HG03095 (cell line): ENCODE measurements at regions not wholly inside any gene's neighbourhood (a gene's known extent, or its start where the extent isn't known, plus 50 kb on each side); places are given as distances from the start of the nearest gene placed in this dataset.

Source experiments
- ATAC-seq: cut with Tn5 transposase; IDR thresholded peaks from one replicate; pipeline ENCODE4 v1.9.1; 2021; ENCODE audit warnings: moderate library complexity; ENCODE audit not compliant: unreplicated experiment

- no peak for ATAC-seq
Measured at GRCh38 chr4:126935801-126936200, 697.0 kb upstream of the INTU start.

DNA sequence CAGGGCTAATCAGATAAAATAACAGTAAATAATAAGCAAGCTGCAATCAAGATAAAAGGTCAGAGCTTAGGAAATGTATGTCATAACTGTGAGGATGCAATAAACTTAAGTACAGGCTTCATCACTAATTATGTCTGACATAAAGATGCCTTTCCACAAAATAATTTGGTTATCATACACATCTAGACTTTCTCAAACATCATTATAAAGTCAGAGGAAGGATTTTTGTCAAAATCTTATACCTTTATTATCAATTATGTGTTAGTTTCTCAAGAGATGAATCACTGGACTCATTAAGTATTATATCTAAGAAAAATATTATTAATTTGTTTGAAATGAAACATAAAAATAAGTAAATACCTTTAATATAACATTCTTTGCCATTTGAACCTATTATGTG is 695.4 kb upstream of the INTU start:
- no peak for ATAC-seq

GRCh38 chr4:126937846-126938422 is 694.8 kb upstream of the INTU start:
- ATAC-seq: no peak

DNA sequence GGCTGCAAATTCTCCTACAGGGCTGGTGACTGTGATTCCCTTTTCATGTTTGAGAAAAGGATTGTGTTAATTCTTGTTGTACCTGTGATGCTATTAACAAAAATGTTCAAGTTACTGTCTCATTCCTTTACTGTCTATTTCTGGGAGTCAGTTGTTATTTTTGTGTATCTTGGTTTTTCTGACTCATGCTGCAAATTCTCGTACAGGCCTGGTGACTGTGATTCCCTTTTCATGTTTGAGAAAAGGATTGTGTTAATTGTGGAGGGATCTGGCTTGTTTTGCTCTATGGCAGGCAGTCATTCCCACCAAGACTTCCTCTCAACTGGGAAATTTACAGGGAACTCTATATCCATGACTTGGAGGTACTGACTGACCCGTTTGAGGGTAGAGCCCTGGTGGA is 693.4 kb upstream of the INTU start:
- ATAC-seq: no peak

- ATAC-seq: no peak
Measured at GRCh38 chr4:126947536-126947935, 685.2 kb upstream of the INTU start.

DNA sequence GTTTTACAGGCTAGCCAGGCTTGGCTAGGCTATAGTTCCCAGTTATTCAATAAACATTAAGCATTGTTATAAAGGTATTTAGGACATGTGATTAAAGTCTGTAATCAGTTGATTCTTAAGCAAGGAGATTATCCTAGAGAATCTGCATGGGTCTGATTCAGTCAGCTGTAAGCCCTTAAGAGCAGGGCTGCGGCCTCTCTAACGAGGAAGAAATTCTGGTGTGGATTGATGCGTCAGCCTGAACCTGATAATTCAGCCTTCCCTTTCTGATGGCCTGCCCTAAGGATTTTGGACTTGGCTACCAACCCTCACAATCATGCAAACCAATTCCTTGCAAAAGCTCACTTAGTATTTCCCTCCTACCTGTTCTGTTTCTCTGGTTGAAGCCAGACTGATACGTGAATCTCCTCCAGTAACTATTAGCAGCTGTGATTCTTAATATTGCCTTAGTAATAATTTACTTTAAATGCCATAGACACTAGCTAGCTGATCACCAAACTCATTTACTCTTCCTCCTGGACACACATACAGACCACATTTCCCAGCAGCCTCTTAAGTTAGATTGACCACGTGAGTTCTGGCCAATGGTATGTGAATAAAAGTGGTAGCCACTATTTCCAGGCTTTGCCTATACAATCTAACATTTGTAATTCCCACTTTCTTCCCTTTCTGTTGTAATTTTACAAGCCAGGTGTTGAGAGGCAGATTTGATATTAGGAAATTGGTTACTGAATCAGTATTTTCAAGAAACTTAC is 678.0 kb upstream of the INTU start:
- ATAC-seq: no peak

- ATAC-seq: no peak
Measured at GRCh38 chr4:126955292-126956183, 677.2 kb upstream of the INTU start.

GRCh38 chr4:126956184-126956897 is 676.4 kb upstream of the INTU start:
- ATAC-seq: no peak

DNA sequence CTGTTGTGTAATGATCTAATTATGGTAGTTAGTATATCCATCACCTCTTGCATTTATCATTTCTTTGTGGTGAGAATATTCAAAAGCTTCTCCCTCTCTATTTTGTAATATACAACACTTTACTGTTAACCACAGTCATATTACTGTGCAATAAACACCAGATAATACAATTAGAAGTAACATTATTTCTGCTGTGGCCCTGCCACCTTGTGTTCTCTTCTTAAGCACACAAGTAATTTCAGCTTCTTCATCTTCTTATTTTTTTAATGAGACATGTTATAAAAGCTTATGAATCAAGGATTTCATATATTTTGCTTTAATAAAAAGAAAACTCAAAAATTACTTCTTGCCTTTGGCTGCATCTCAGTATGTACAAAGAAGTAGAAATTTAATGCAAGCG is 675.2 kb upstream of the INTU start:
- no peak for ATAC-seq

DNA sequence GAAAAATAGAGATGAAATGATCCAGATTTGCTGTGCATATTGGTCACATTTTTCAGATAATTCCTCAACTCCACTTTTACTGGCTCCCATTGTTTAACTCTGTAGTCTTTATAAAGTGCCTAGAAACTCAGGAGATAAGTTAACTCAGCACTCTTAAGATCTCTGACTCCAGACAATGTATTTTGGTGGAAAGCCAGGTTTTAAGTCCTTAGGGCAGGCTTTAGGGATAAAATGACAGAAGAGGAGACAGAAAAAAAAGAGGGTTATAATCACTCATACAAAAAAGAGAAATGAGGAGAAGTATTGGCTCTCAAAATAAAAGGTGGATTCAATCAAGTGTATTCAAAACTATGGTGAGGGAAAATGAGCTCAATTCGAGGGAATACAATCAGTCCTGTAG is 674.8 kb upstream of the INTU start:
- ATAC-seq: no peak

- no peak for ATAC-seq
Measured at GRCh38 chr4:126958482-126958881, 674.3 kb upstream of the INTU start.

DNA sequence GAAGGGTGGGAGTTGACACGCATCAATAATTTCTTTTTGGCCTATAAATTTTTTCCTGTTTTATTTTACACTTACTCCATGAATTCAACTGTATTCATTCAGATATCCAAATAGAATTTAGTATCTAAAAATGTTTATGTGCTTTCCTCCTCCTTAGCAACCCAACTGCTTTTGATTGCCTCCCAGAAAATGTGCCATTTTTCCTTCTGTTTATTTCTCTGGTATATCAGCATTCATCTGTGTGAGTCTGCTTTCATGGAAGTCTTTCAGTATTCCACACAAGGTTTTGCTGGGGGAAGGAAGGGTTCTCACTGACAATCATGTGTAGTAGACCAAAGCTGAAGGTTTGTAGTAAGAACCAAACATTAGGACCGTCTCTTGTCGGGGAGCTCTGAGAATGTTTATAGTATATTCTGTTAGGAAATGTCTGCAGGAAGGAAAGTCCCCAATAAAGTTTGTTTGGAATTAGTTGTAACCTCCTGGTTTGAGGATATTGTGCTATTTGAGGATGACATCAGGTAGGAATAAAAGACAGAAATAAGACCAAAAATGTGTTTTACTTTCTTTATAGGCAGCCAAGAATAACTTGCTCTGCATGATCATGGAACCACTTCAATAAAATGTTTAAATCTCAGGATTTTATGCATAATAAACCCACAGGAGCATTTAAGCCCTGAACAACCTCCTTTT is 673.6 kb upstream of the INTU start:
- no peak for ATAC-seq

GRCh38 chr4:126960760-126961159 is 672.0 kb upstream of the INTU start:
- no peak for ATAC-seq

DNA sequence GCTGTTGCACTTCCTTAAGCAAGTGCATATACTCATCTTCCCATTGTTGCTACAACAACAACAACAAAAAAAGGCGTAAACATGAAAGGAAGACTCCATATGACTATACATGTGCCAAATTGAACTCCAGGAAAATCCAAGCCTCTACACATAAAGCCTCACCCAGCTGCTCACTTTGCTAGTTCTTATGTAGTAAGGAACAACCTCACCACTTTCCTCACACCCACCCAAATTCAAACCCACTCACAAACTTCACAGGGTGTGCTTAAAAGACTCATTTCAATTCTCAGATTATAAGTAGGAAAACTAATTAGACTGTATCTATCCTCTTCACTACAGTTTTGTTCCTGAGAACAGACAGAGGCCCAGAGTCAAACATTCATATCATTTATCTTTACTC is 671.1 kb upstream of the INTU start:
- no peak for ATAC-seq

DNA sequence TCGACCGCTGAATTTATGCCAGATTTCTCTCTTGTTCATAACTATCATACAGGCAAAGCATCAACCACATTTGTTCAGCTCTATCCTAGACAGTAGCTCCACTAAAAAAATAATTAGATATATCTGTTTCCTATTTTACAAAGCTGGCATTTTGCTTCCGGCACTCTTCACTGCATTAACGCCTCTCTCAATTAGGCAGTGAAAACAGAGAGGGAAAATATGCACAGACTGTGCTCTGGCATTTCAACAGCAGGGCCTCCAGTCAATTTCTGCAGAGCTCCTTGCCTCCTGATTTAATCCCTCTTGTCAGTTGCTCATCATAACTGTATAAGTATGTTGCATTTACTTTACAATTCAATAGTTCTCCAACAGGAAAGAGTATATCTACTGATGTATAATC is 666.9 kb upstream of the INTU start:
- ATAC-seq: no peak

DNA sequence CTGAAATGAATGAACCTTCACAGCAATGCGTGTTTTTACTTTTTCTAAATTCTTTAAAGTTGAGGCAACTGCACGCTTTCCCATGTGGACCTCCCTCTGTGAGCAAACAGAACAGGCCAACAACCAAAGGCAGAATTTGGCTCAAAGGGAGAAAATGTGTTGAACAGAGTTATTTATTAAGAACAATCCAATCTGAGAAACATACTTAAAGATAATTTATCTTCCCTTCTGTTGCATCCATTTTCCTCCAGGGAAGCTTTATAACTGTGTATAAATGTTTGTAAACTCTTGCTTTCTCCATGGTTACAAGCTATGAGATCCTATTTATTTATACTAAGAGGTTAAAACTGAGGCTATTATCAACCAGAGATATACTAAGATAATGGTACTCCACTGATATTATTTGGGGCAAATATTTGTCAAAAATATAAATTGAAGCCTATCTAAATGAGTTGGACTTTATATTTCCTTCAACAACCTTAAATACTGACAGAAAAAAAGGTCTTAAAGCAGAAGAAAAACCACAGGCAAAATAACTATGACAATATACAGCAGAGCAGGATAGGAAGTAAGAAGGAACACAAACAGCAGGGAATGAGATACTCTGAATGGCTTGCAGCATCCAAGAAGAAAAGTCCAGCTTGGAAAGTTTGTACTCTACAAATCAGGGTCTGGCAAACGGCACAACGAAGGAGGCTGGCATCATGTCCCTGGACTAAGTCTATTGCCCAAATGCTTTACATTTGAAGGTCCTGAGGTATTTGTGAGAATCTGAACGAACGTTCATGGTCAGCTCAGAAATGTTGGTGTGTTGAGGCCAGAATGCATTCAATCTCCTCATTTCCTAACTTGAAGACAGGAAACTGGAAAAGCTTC is 663.2 kb upstream of the INTU start:
- ATAC-seq: no peak

- no peak for ATAC-seq
Measured at GRCh38 chr4:126973201-126973600, 659.6 kb upstream of the INTU start.

DNA sequence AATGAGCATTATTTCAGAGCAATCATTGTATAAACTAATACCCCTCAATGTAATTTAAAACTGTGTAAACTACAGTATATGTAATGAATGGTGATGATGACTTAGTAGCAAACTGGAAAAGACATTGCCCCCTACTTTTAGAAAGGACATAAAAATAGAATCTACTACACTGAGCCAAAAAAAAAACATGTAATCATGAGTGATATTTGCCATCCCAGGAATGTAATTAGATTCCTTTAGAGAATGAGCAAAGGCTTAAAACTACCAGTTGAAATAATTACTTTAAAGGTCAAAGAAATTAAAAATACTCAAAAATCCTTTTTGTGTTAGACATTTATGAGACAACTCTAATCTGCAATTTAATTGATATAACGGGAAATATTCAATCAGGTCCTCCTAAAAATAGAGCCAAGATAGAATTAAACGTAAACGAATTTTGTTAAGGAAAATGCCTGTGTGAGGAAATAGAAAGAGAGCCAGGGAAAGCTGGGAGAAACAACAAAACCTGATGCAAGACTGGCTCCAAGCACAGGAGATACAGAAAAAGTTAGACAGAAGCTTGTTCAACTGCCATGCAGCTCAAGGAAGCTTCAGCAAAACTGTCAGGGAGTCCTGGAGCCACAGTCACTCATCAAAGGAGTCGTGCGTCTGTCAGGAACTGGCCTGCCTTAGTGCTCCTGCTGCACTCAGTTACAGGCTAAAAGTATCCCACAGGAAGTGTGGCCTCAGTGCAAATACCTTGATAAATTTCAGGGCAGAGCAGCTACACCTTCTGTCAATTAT is 655.7 kb upstream of the INTU start:
- no peak for ATAC-seq

DNA sequence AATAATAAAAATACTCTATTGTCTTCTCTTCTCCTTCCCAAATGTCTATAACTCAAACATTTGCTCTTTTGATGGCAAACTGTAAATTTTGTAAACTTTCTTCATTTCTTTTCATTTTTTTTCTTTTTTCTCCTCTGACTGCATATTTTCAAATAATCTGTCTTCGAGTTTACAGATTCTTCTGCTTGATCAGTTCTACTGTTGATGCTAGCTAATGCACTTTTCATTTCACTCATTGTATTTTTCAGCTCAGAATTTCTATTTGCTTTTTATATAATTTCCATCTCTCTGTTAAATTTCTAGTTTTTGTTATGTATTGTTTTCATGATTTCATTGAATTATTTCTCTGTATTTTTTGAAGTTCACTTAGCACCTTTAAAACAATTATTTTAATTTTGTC is 646.8 kb upstream of the INTU start:
- ATAC-seq: no peak
